Activated T-cell treated with anti-CD3 and anti-CD28 coated beads for 4 hours (primary cell): ENCODE measurements at regions not wholly inside any gene's neighbourhood (a gene's known extent, or its start where the extent isn't known, plus 50 kb on each side); places are given as distances from the start of the nearest gene placed in this dataset.
A peak's percentile ranks its signal among the peaks of the same experiment; 100 is the strongest.

Source experiments
- DNase-seq: peaks from one replicate; pipeline ENCODE4 v3.0.0-alpha.2; 2020

- no peak for DNase-seq
Observed at GRCh38 chr6:165906736-165907135, 243.7 kb upstream of the PDE10A start.

- DNase-seq = no peak
Observed at GRCh38 chr6:165905744-165906143, 242.7 kb upstream of the PDE10A start.

- DNase-seq = no peak
Observed at GRCh38 chr6:165900970-165901369, 237.9 kb upstream of the PDE10A start.

- no peak for DNase-seq
Observed at GRCh38 chr6:165899611-165900010, 236.6 kb upstream of the PDE10A start.

GRCh38 chr6:165895421-165896165, 232.6 kb upstream of the PDE10A start:
- no peak for DNase-seq

GRCh38 chr6:165894171-165894825, 231.3 kb upstream of the PDE10A start:
- DNase-seq = no peak

GRCh38 chr6:165893431-165893830, 230.4 kb upstream of the PDE10A start:
- no peak for DNase-seq

- no peak for DNase-seq
Observed at GRCh38 chr6:165891320-165891719, 228.3 kb upstream of the PDE10A start.

- DNase-seq = no peak
Observed at GRCh38 chr6:165890404-165890735, 227.3 kb upstream of the PDE10A start.

- no peak for DNase-seq
Observed at GRCh38 chr6:165889636-165890403, 226.8 kb upstream of the PDE10A start.

GRCh38 chr6:165886169-165886568, 223.1 kb upstream of the PDE10A start:
- DNase-seq = no peak

- peak; percentile 51 for DNase-seq
Observed at GRCh38 chr6:165884813-165885765, 222.0 kb upstream of the PDE10A start.

- DNase-seq = no peak
Observed at GRCh38 chr6:165883851-165884640, 221.0 kb upstream of the PDE10A start.

- DNase-seq = no peak
Observed at GRCh38 chr6:165881806-165882205, 218.8 kb upstream of the PDE10A start.

GRCh38 chr6:165880686-165881085, 217.6 kb upstream of the PDE10A start:
- no peak for DNase-seq

GRCh38 chr6:165877773-165878172, 214.7 kb upstream of the PDE10A start:
- DNase-seq = no peak

GRCh38 chr6:165877192-165877591, 214.2 kb upstream of the PDE10A start:
- no peak for DNase-seq

GRCh38 chr6:165876588-165876987, 213.5 kb upstream of the PDE10A start:
- no peak for DNase-seq

- no peak for DNase-seq
Observed at GRCh38 chr6:165875946-165876345, 212.9 kb upstream of the PDE10A start.

- DNase-seq = no peak
Observed at GRCh38 chr6:165873976-165874375, 210.9 kb upstream of the PDE10A start.

- DNase-seq = no peak
Observed at GRCh38 chr6:165872811-165873210, 209.8 kb upstream of the PDE10A start.

GRCh38 chr6:165872311-165872710, 209.3 kb upstream of the PDE10A start:
- no peak for DNase-seq
